ENCODE measurements at regions not wholly inside any gene's neighbourhood (a gene's known extent, or its start where the extent isn't known, plus 50 kb on each side); places are given as distances from the start of the nearest gene placed in this dataset.
"Not testable (repeated sequence)": the region's sequence is repeated elsewhere in the genome, so short reads cannot be mapped to it uniquely, and the experiment has no call there.

GRCh38 chr5:123719004-123719403 lies 207.0 kb downstream of the CSNK1G3 start:
- no peak for DNase-seq (ENCODE audit: low read depth in 4 of 4, low spot score in 2 of 4)

GRCh38 chr5:123718238-123718637 lies 206.3 kb downstream of the CSNK1G3 start:
- no peak for DNase-seq (ENCODE audit: low read depth in 4 of 4, low spot score in 2 of 4)

DNA sequence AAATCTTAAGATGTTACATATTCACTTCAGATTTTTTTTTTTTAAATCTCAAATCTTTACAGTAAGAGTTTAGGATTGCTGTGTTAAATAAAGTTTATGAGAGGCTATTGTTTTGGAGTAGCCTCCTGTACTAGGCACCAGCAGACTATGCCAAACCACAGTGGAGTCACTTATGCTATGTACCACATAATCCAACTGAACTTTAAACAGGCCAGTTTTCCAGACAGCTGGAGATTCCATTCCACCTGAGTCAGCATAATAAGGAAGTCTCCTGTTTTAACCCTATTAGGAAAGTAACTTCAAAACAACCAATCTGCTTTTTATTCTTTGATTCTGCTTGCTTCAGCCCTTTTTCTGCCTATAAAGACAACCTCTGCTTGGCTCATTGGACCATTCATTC lies 205.2 kb downstream of the CSNK1G3 start:
- no peak for DNase-seq (ENCODE audit: low read depth in 4 of 4, low spot score in 2 of 4)

GRCh38 chr5:123710031-123710430 lies 198.1 kb downstream of the CSNK1G3 start:
- no peak for DNase-seq (ENCODE audit: low read depth in 4 of 4, low spot score in 2 of 4)

- no peak for DNase-seq (ENCODE audit: low read depth in 4 of 4, low spot score in 2 of 4)
Measured at GRCh38 chr5:123709422-123709821, 197.4 kb downstream of the CSNK1G3 start.

GRCh38 chr5:123708074-123708806 lies 196.3 kb downstream of the CSNK1G3 start:
- DNase-seq (ENCODE audit: low read depth in 4 of 4, low spot score in 2 of 4), result no peak

- DNase-seq (ENCODE audit: low read depth in 4 of 4, low spot score in 2 of 4), result no peak
Measured at GRCh38 chr5:123706531-123706930, 194.6 kb downstream of the CSNK1G3 start.

- no peak for DNase-seq (ENCODE audit: low read depth in 4 of 4, low spot score in 2 of 4)
Measured at GRCh38 chr5:123705741-123706140, 193.8 kb downstream of the CSNK1G3 start.

DNA sequence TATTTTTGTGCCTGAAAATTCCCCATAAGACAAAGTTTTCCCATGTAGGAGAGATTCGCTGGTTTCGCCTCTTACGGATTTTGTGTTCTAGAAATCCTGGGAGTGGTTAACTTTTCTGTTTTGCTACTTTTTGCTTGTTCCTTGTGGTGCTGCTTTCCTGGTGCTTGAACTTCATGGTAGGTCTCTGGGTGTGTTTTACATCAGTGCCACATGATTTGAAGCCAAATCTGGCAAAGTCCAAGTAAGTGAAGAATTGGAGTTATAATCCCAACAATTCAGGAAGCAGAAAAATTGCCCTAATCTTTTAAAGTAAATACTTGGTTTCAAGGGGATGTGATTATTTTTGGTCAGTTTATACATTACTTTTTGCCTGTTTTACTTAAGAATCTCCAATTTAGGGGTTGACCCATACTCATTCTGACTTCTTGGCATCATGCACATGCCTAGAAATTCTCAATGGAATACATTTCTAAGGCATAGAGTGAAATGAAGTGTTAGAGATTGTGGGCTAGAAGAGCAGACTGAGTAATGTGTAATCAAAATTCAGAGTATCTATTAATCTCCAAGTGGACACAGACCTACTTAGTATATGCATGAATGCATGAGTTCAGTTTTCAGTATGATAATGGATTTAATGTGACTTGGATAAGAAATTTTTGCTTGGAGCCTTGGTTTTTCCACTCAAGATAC lies 189.7 kb downstream of the CSNK1G3 start:
- no peak for DNase-seq (ENCODE audit: low read depth in 4 of 4, low spot score in 2 of 4)

GRCh38 chr5:123700624-123701287 lies 188.8 kb downstream of the CSNK1G3 start:
- no peak for DNase-seq (ENCODE audit: low read depth in 4 of 4, low spot score in 2 of 4)

GRCh38 chr5:123699571-123699970 lies 187.6 kb downstream of the CSNK1G3 start:
- DNase-seq (ENCODE audit: low read depth in 4 of 4, low spot score in 2 of 4), result no peak

DNA sequence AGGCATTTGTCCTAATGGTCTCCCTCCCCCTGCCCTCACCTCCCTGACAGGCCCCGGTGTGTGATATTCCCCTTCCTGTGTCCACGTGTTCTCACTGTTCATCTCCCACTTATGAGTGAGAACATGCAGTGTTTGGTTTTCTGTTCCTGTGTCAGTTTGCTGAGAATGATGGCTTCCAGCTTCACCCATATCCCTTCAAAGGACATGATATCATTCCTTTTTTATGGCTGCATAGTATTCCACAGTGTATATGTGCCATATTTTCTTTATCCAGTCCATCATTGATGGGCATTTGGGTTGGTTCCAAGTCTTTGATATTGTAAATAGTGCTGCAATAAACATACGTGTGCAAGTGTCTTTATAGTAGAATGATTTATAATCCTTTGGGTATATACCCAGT lies 187.0 kb downstream of the CSNK1G3 start:
- not testable (repeated sequence) for DNase-seq (ENCODE audit: low read depth in 4 of 4, low spot score in 2 of 4)

DNA sequence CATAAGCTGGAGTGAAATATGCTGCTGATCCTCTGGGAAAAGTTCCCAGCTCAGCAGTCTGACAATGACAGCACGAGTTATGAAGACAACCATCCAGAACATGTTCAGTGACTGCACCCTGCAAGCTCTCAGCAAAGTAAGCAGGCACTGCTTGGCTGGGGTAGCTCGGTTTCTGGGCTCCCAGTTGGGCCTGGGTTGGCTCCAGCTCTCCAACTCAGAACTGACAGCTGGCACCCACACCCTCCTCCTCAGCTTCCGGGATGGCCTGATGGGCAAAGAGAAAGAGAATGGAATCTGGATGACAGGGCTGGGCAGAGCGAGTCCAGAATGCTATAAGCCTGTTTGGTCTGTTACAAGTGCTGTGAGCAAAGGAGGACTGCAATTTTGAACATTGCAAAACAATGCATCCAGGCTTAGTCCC lies 185.0 kb downstream of the CSNK1G3 start:
- DNase-seq (ENCODE audit: low read depth in 4 of 4, low spot score in 2 of 4), result no peak

GRCh38 chr5:123690821-123691220 lies 178.8 kb downstream of the CSNK1G3 start:
- DNase-seq (ENCODE audit: low read depth in 4 of 4, low spot score in 2 of 4), result no peak

GRCh38 chr5:123681061-123681460 lies 169.1 kb downstream of the CSNK1G3 start:
- DNase-seq (ENCODE audit: low read depth in 4 of 4, low spot score in 2 of 4), result no peak

DNA sequence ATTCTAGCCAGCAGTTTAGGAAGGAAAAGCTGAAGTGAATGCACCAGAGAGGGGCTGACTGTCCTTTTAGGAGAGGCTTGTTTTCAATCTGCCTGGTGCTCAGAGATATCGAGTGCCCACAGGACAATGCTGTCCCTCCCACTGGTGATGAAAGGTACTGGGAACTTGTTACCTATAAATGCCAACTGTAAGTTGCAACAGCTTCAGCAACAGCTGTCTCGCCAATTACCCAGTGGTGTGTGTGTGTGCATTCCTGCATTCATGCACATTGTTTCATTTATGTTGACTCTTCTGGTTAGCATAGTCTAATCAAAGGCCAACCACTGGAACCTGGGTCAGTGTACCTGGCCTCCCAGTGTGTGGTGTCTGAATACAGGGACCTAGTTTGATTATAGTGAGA lies 161.1 kb downstream of the CSNK1G3 start:
- DNase-seq (ENCODE audit: low read depth in 4 of 4, low spot score in 2 of 4), result no peak

DNA sequence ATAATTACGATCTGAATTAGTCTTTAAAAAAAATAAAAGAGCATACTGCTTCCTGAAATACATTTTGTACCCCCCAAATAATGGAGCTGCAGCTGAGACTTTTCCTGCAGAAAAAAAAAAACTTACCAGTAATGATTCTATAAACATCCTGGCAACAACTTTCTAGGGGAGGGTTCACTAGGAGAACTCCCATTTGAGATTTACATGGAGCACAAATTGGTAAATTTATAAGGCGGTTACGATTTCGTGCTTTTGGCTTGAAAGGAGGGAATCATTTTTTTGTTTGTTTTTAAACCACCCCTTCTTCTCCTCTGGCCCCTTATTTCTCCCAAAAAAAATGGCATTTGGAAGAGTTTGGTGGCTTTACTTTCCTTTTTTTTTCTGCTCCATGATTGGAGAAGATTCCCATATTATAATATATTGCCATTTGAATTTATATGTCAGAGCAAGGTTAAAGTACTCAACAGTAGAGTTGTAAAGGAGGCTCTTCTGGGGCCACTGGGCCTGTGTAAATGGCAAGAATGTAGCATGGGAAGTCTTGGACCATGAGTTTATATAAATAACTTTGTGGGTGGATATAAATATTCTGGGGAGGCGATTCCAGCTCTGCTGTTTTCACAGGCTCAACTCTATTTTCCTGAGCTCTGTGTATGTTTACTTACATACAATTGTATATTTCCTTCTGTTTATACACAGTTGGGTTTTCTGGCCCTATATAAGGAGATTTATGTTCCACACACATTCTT lies 159.9 kb downstream of the CSNK1G3 start:
- peak in 1 of 4 donors; percentile 16 for DNase-seq (ENCODE audit: low read depth in 4 of 4, low spot score in 2 of 4)

DNA sequence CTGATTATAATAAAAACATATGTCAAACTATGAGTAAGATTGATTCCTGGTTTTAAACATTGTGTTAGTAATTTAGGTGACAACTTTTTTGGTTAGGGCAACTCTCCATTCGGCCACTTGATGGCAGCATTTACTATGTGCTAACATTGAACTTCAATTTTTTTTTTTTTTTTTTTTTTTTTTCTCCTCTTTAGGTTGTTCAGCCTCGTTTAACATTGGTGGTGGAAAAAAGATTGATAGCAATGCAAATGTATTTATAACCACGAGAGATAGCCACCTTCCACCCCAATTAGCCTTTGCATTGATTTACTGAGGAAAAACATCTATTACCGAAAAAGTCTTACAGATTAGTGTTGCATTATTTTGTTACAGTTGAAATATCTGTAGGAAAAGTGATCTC lies 159.1 kb downstream of the CSNK1G3 start:
- DNase-seq (ENCODE audit: low read depth in 4 of 4, low spot score in 2 of 4), result peak in 3 of 4 donors; percentile 46 to 67 (median 58)

Data from left renal cortex interstitium (tissue), 4 donors.